ENCODE measurements at regions not wholly inside any gene's neighbourhood (a gene's known extent, or its start where the extent isn't known, plus 50 kb on each side); places are given as distances from the start of the nearest gene placed in this dataset.

- no peaks in the 10 kb centered on the region for H3K36me3 ChIP-seq
- H3K9me3 ChIP-seq = no peaks in the 10 kb centered on the region
- no peak overlapping the region for H3K27ac ChIP-seq
- H3K27me3 ChIP-seq = no peaks in the 10 kb centered on the region
- no peaks in the 10 kb centered on the region for H3K4me1 ChIP-seq
- DNase-seq (ENCODE audit: low spot score in 2 of 2) = no peak
- no peak overlapping the region for H3K4me3 ChIP-seq
- intact Hi-C loops (cut with DNase I; ENCODE audit: low total_unique reads) = no loop called here
- TF ChIP-seq CTCF (IDR thresholded peaks at IDR 0.05) (no peak), POLR2AphosphoS5 (IDR thresholded peaks at IDR 0.05) (no peak), POLR2A (IDR thresholded peaks at IDR 0.05) (no peak)
These were observed 1719.5 kb upstream of the MIR17HG start for GRCh38 chr13:89627996-89628395.

- H3K9me3 ChIP-seq = no peaks in the 10 kb centered on the region
- H3K4me3 ChIP-seq = no peak overlapping the region
- DNase-seq (ENCODE audit: low spot score in 2 of 2) = no peak
- no peaks in the 10 kb centered on the region for H3K27me3 ChIP-seq
- H3K4me1 ChIP-seq = no peaks in the 10 kb centered on the region
- intact Hi-C loops (cut with DNase I; ENCODE audit: low total_unique reads) = no loop called here
- no peak overlapping the region for H3K27ac ChIP-seq
- no peak for TF ChIP-seq CTCF (IDR thresholded peaks at IDR 0.05)
- TF ChIP-seq POLR2AphosphoS5 (IDR thresholded peaks at IDR 0.05) = no peak
- TF ChIP-seq POLR2A (IDR thresholded peaks at IDR 0.05) = no peak
- H3K36me3 ChIP-seq = no peaks in the 10 kb centered on the region
These were observed 1718.9 kb upstream of the MIR17HG start for GRCh38 chr13:89628567-89628966.

- Histone ChIP-seq H3K36me3 (no peaks in the 10 kb centered on the region), H3K27me3 (no peaks in the 10 kb centered on the region), H3K4me3 (no peak overlapping the region), H3K27ac (no peak overlapping the region), H3K4me1 (no peaks in the 10 kb centered on the region), H3K9me3 (peaks cover 0 to 27% of the 10 kb centered on the region in 2 donors)
- no peak for DNase-seq (ENCODE audit: low spot score in 2 of 2)
- intact Hi-C loops (cut with DNase I; ENCODE audit: low total_unique reads) = no loop called here
- TF ChIP-seq CTCF (IDR thresholded peaks at IDR 0.05) = no peak
- TF ChIP-seq POLR2A (IDR thresholded peaks at IDR 0.05) = no peak
- TF ChIP-seq POLR2AphosphoS5 (IDR thresholded peaks at IDR 0.05) = no peak
These were observed 1697.3 kb upstream of the MIR17HG start for GRCh38 chr13:89650226-89650625.

- H3K4me3 ChIP-seq = no peak overlapping the region
- H3K27ac ChIP-seq = no peak overlapping the region
- intact Hi-C loops (cut with DNase I; ENCODE audit: low total_unique reads) = no loop called here
- no peak for DNase-seq (ENCODE audit: low spot score in 2 of 2)
- no peaks in the 10 kb centered on the region for H3K4me1 ChIP-seq
- H3K36me3 ChIP-seq = no peaks in the 10 kb centered on the region
- no peaks in the 10 kb centered on the region for H3K9me3 ChIP-seq
- TF ChIP-seq POLR2A (IDR thresholded peaks at IDR 0.05) = no peak
- TF ChIP-seq POLR2AphosphoS5 (IDR thresholded peaks at IDR 0.05) = no peak
- TF ChIP-seq CTCF (IDR thresholded peaks at IDR 0.05) = no peak
- H3K27me3 ChIP-seq = no peaks in the 10 kb centered on the region
These were observed 1686.7 kb upstream of the MIR17HG start for GRCh38 chr13:89660752-89661151.

GRCh38 chr13:89673789-89674311, 1673.6 kb upstream of the MIR17HG start:
- Histone ChIP-seq H3K4me1 (no peaks in the 10 kb centered on the region), H3K4me3 (no peak overlapping the region), H3K9me3 (no peaks in the 10 kb centered on the region), H3K27ac (no peak overlapping the region), H3K36me3 (no peaks in the 10 kb centered on the region), H3K27me3 (no peaks in the 10 kb centered on the region)
- DNase-seq (ENCODE audit: low spot score in 2 of 2) = no peak
- TF ChIP-seq POLR2AphosphoS5 (IDR thresholded peaks at IDR 0.05) (no peak), CTCF (IDR thresholded peaks at IDR 0.05) (no peak)
- intact Hi-C loops (cut with DNase I; ENCODE audit: low total_unique reads) = no loop called here
